Hematopoietic multipotent progenitor cell treated with erythropoietin and hydrocortisone succinate and interleukin-3 and kit ligand, for 8 days (in vitro differentiated cells): ENCODE measurements at regions not wholly inside any gene's neighbourhood (a gene's known extent, or its start where the extent isn't known, plus 50 kb on each side); places are given as distances from the start of the nearest gene placed in this dataset.
"Not testable (repeated sequence)": the region's sequence is repeated elsewhere in the genome, so short reads cannot be mapped to it uniquely, and the experiment has no call there.

ENCODE experiments used
- DNase-seq: peaks from one replicate; pipeline ENCODE4 v3.0.0-alpha.2; 2015

DNA sequence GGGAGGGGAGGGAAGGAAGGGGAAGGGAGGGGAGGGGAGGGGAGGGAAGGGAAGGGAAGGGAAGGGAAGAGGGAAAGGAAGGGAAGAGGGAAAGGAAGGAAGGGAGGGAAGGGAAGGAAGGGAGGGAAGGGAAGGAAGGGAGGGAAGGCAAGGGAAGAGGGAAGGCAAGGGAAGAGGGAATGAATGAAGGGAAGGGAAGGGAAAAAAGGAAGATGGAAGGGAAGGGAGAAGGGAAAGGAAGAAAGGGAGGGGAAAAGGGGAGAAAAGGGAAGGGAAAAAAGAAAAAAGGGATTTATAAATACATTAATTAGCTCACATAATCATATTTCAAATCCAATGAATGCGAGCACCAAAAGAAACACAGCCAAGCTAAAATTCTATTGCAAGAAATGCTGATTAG is 202.9 kb upstream of the LRRTM4 start:
- no peak for DNase-seq

GRCh38 chr2:77734662-77735340 is 212.6 kb upstream of the LRRTM4 start:
- DNase-seq = not testable (repeated sequence)

- no peak for DNase-seq
Observed at GRCh38 chr2:77737236-77737635, 215.1 kb upstream of the LRRTM4 start.

DNA sequence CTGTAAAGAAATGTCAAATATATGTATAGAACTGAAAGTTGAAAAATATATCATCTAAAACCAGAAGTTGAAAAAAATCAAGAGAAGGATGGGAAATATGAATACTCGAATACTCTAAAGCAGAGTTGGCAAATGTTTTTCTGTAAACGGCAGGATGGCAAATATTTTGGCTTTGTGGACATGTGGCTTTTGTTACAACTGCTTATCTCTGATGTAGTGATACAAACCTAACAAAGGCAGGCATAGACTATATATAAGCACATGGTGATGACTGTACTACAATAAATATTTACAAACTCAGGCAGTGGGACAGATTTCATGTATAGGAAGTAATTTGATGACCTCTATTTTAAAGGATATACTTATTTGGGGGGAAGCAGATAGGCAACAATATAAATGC is 224.6 kb upstream of the LRRTM4 start:
- DNase-seq = no peak

- not testable (repeated sequence) for DNase-seq
Observed at GRCh38 chr2:77753710-77754345, 231.7 kb upstream of the LRRTM4 start.

DNA sequence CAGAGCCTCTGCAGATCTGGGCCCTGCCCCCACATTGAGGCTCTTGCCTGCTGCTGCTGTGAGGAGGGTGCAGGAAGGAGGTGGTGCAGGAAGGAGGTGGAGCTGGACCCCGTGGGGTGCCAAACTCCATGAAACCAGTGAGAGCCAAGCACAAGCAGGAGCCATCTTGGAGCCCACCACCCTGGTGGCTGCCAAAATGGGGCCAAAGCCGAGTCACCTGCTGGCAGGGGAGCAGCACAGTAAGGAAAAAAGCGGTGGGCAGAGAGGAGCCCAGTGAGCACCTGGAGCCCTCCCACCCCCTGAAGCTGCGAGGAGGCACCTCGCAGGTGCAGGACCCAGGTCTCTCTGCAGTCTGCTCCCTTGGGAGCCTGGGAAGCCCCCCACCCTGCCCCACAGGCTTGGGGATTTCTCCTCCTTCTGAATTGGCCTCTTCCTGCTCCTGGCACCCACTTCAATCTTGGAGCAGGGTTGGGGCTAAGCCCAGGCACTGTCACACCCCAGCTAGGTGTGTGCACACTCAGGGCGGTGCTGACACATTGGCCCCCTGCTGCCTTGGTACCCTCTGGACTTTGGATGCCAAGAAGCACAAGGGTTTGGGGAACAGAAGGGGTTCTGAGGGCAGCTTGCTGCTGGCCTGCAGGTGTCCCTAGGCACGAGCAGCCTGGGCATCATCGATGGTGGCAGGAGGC is 245.4 kb upstream of the LRRTM4 start:
- DNase-seq = no peak

DNA sequence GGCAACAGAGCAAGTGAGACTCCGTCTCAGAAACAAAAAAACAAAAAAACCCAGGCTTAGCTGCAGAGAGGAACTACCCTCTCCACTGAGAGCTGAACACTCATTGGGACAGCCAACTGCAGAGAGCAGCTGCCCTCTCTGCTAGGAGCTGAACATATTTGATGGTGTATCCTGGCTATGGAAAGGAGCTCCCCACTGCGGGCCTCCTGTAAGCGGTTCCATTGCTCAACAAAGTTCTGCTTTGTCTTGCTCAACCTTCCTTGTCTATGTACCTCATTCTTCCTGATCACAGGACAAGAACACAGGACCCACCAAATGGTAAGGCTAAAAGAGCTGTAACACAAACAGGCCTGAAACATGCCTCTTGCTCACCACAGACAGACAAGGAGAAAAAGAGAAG is 246.3 kb upstream of the LRRTM4 start:
- DNase-seq = no peak

DNA sequence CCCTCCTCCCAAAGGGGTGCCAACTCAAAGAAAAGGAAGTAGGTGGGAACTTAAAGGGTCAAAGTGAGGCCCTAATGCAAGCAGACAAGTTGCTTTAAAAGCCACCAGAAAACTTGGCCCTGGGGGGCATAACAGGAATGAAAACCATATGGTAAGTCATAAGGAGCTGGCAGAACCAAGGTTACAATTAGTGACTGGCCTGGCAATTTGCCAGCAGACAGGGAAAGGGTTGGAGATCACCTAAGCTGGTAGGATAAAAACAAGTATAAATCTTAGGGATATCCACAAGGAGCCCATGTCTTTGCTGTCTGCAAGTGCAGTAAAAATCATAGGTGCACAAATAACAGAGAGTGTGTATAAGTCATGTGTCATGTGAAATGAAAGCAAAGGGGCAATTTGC is 256.7 kb upstream of the LRRTM4 start:
- DNase-seq = no peak

DNA sequence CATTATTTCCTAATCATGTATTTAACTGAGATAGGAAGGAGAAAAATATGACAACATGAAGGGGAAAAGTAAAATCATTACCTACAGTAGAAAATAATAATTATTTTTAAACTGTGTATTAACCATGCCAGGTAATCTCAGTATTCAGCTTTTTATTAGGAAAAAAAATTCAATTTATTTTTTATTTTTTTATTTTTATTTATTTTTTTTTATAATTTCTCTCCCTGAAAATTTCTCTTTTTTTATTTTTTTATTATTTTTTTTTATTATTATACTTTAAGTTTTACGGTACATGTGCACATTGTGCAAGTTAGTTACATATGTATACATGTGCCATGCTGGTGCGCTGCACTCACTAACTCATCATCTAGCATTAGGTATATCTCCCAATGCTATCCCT is 271.3 kb upstream of the LRRTM4 start:
- DNase-seq = not testable (repeated sequence)

DNA sequence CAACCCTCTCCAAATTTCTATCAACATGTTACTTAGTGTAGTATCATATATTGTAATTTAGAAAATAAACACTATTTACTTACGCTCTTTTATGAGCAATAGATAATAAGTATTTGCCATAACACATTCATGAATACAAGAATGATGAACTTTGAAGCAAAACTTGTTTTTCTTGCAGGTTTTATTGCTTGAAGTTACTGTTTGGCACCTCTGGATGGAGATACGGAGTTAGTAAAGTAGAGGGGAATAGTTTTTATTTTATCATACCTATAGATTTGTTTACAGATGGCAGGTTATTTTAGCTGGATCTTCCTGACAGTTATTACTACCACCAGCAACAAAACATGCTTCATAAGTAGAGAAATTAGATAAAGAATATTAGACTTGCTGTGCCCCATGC is 274.2 kb upstream of the LRRTM4 start:
- DNase-seq = no peak

DNA sequence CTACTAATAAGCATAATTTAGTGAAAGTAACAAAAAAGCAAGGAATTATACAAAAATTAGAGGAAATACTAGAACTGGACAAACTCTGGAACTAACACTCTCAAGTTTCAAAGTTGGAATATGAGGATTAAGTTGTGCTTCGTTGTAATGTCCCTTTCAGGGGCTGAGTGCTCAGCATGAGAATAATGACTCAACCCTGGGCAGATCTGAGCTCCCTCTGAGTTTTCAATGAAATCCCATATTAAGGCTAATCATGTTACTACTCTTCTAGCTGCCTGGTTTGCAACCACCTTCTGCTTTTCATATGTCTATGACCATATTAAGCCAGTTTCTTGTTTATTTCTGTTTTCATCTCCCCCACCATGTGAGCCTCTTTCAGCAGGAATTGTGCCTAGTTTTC is 274.9 kb upstream of the LRRTM4 start:
- no peak for DNase-seq

- no peak for DNase-seq
Observed at GRCh38 chr2:77800410-77800809, 278.2 kb upstream of the LRRTM4 start.

- DNase-seq = no peak
Observed at GRCh38 chr2:77807531-77808215, 285.5 kb upstream of the LRRTM4 start.

GRCh38 chr2:77808599-77808998 is 286.4 kb upstream of the LRRTM4 start:
- no peak for DNase-seq

DNA sequence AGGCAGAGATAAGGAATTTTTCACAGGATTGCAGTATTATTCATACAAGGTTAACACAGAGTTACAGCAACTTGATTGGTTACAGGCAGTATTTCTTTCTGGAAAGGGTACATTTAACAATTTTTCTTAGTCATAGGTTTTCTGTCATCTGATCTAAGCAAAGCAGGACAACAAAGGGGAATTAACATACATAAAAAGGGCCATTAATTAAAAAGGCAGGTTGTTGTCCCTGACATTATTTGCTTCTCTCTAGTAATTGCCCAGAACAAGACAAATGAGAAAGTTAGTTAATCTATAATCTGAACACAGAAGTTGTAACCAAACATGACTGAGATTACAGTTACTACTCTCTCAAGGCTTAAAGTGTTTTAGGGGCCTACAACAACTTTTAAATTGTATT is 291.4 kb upstream of the LRRTM4 start:
- no peak for DNase-seq

- DNase-seq = no peak
Observed at GRCh38 chr2:77816618-77817017, 294.4 kb upstream of the LRRTM4 start.

DNA sequence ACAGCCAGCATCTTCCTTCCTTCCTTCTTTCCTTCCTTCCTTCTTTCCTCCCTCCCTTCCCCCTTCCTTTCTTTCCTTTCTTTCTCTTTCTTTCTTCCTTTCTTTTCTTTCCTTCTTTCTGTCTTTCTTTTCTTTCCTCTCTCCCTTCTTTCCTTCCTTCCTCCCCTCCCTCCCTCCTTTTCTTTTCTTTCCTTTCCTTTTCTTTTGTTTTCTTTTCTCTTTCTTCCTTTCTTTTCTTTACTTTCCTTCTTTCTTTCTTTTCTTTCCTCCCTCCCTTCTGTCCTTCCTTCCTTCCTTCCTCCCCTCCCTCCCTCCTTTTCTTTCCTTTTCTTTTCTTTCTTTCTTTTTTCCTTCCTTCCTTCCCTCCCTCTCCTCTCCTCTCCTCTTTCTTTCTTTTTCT is 296.0 kb upstream of the LRRTM4 start:
- no peak for DNase-seq

- DNase-seq = no peak
Observed at GRCh38 chr2:77823028-77823427, 300.9 kb upstream of the LRRTM4 start.

- no peak for DNase-seq
Observed at GRCh38 chr2:77831060-77831459, 308.9 kb upstream of the LRRTM4 start.

DNA sequence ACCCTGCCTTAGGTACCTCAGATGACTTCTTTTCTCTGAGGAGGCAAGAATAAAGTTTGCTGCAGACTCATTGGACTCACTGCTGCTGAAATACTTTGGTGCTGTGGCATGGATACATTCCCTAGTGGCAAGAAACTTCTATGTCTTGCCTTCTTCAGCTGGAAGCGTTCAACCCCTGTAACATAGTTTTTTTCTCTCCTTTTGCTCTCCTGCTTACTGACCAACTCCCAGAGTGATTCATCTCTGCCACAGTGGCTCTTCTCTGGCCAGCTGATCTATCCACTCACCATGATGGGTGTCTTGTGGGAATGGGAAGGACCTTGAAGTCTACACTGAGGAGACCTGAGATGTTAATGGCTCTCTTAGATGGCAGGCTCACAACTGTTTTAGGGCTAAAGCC is 309.3 kb upstream of the LRRTM4 start:
- no peak for DNase-seq

DNA sequence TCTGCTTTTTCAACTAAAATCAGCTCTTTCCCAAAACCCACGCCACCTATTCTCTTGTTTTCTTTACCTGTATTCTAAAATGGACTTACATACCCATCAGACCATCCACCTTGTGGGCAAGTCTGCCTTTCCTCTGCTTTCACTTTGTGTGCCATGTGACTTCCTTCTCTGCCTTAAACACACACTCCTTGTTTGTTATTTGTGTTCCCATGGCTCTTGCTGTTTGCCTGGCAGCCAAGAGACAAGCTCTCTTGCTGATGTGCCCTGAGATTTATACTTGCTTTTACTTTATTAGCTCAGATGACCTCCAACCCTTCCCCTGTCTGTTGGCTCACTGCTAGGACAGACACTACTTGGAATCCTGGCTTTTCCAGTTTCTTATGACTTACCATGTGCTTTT is 309.7 kb upstream of the LRRTM4 start:
- no peak for DNase-seq

- DNase-seq = no peak
Observed at GRCh38 chr2:77834360-77835002, 312.3 kb upstream of the LRRTM4 start.

- DNase-seq = no peak
Observed at GRCh38 chr2:77838441-77838840, 316.3 kb upstream of the LRRTM4 start.
